ENCODE measurements at regions not wholly inside any gene's neighbourhood (a gene's known extent, or its start where the extent isn't known, plus 50 kb on each side); places are given as distances from the start of the nearest gene placed in this dataset.

- Histone ChIP-seq H3K27me3 (ENCODE audit: low read length) (no peaks in the 10 kb centered on the region), H3K4me2 (ENCODE audit: low read depth, low read length, poor library complexity, severe bottlenecking) (no peak overlapping the region), H4K20me1 (ENCODE audit: low read depth, low read length) (no peaks in the 10 kb centered on the region), H2AFZ (ENCODE audit: low read depth, low read length, severe bottlenecking) (no peak overlapping the region), H3K9ac (ENCODE audit: low read length) (no peak overlapping the region), H3K4me3 (ENCODE audit: insufficient read depth, low read length, poor library complexity, severe bottlenecking) (no peak overlapping the region), H3K9me2 (replicated peaks; ENCODE audit: insufficient read depth, low read length) (no peaks in the 10 kb centered on the region), H3K9me3 (ENCODE audit: insufficient read depth, low read length) (0 out of 2 replicates have a peak, but pooled peaks cover 5% of the 10 kb centered on the region), H3F3A (ENCODE audit: insufficient read depth) (no peaks in the 10 kb centered on the region), H3K79me2 (ENCODE audit: insufficient read depth, low read length) (no peaks in the 10 kb centered on the region), H3K36me3 (ENCODE audit: low read length) (no peaks in the 10 kb centered on the region), H3K27ac (ENCODE audit: low read depth, low read length) (no peak overlapping the region)
- TF ChIP-seq EZH2phosphoT487 (conservative IDR thresholded peaks at IDR 0.05; ENCODE audit: low read length) (no peak), CTCF (IDR thresholded peaks at IDR 0.05; ENCODE audit: insufficient read depth, low read length, poor library complexity, severe bottlenecking) (no peak)
Observed at GRCh38 chr17:63291258-63291657, 154.8 kb downstream of the CYB561 start.

GRCh38 chr17:63292421-63292820 is 153.7 kb downstream of the CYB561 start:
- H3K9me3 ChIP-seq (ENCODE audit: insufficient read depth, low read length): no peaks in the 10 kb centered on the region
- no peak for TF ChIP-seq CTCF (IDR thresholded peaks at IDR 0.05; ENCODE audit: insufficient read depth, low read length, poor library complexity, severe bottlenecking)
- TF ChIP-seq EZH2phosphoT487 (conservative IDR thresholded peaks at IDR 0.05; ENCODE audit: low read length): no peak
- no peaks in the 10 kb centered on the region for H3F3A ChIP-seq (ENCODE audit: insufficient read depth)
- H3K36me3 ChIP-seq (ENCODE audit: low read length): no peaks in the 10 kb centered on the region
- H3K9me2 ChIP-seq (replicated peaks; ENCODE audit: insufficient read depth, low read length): no peaks in the 10 kb centered on the region
- H3K9ac ChIP-seq (ENCODE audit: low read length): no peak overlapping the region
- H3K79me2 ChIP-seq (ENCODE audit: insufficient read depth, low read length): no peaks in the 10 kb centered on the region
- no peaks in the 10 kb centered on the region for H3K27me3 ChIP-seq (ENCODE audit: low read length)
- no peak overlapping the region for H3K4me3 ChIP-seq (ENCODE audit: insufficient read depth, low read length, poor library complexity, severe bottlenecking)
- H3K27ac ChIP-seq (ENCODE audit: low read depth, low read length): no peak overlapping the region
- no peak overlapping the region for H2AFZ ChIP-seq (ENCODE audit: low read depth, low read length, severe bottlenecking)
- H4K20me1 ChIP-seq (ENCODE audit: low read depth, low read length): no peaks in the 10 kb centered on the region
- no peak overlapping the region for H3K4me2 ChIP-seq (ENCODE audit: low read depth, low read length, poor library complexity, severe bottlenecking)

- no peaks in the 10 kb centered on the region for H3F3A ChIP-seq (ENCODE audit: insufficient read depth)
- no peak overlapping the region for H3K9ac ChIP-seq (ENCODE audit: low read length)
- H3K27ac ChIP-seq (ENCODE audit: low read depth, low read length): no peak overlapping the region
- H3K27me3 ChIP-seq (ENCODE audit: low read length): no peaks in the 10 kb centered on the region
- H3K9me2 ChIP-seq (replicated peaks; ENCODE audit: insufficient read depth, low read length): no peaks in the 10 kb centered on the region
- H2AFZ ChIP-seq (ENCODE audit: low read depth, low read length, severe bottlenecking): no peak overlapping the region
- H3K4me2 ChIP-seq (ENCODE audit: low read depth, low read length, poor library complexity, severe bottlenecking): no peak overlapping the region
- H3K36me3 ChIP-seq (ENCODE audit: low read length): no peaks in the 10 kb centered on the region
- no peaks in the 10 kb centered on the region for H3K79me2 ChIP-seq (ENCODE audit: insufficient read depth, low read length)
- H3K4me3 ChIP-seq (ENCODE audit: insufficient read depth, low read length, poor library complexity, severe bottlenecking): no peak overlapping the region
- H3K9me3 ChIP-seq (ENCODE audit: insufficient read depth, low read length): no peaks in the 10 kb centered on the region
- H4K20me1 ChIP-seq (ENCODE audit: low read depth, low read length): no peaks in the 10 kb centered on the region
- TF ChIP-seq CTCF (IDR thresholded peaks at IDR 0.05; ENCODE audit: insufficient read depth, low read length, poor library complexity, severe bottlenecking) (no peak), EZH2phosphoT487 (conservative IDR thresholded peaks at IDR 0.05; ENCODE audit: low read length) (no peak)
Observed at GRCh38 chr17:63293323-63294075, 152.6 kb downstream of the CYB561 start.
